DOHH2 (cell line): ENCODE measurements at regions not wholly inside any gene's neighbourhood (a gene's known extent, or its start where the extent isn't known, plus 50 kb on each side); places are given as distances from the start of the nearest gene placed in this dataset.

ENCODE experiments used
- H3F3A ChIP-seq: fragments of 200-600 bp; sonication (generic), shearing (Covaris generic); 2 replicates; pipeline ENCODE4 v1.6.0; 2016; ENCODE audit warnings: antibody characterized with exemption, mild to moderate bottlenecking; ENCODE audit not compliant: control insufficient read depth, insufficient read depth
- H3K27ac ChIP-seq: fragments of 200-600 bp; sonication (generic); 2 replicates; pipeline ENCODE4 v1.5.1; 2014; ENCODE audit warnings: low read depth, mild to moderate bottlenecking, low read length, moderate library complexity
- H3K27me3 ChIP-seq: fragments of 200-600 bp; sonication (generic); 2 replicates; pipeline ENCODE4 v1.6.1; 2014; ENCODE audit warnings: mild to moderate bottlenecking, low read length, mixed read lengths; ENCODE audit not compliant: control insufficient read depth
- H3K36me3 ChIP-seq: fragments of 200-600 bp; sonication (generic); 2 replicates; pipeline ENCODE4 v1.6.1; 2014; ENCODE audit warnings: mild to moderate bottlenecking, low read length, moderate library complexity, mixed read lengths; ENCODE audit not compliant: control insufficient read depth
- H3K4me1 ChIP-seq: fragments of 200-600 bp; sonication (generic); 2 replicates; pipeline ENCODE4 v1.6.1; 2014; ENCODE audit warnings: mild to moderate bottlenecking, low read length, mixed read lengths; ENCODE audit not compliant: control insufficient read depth
- H3K4me2 ChIP-seq: fragments of 200-600 bp; sonication (generic); 2 replicates; pipeline ENCODE4 v1.6.0; 2014; ENCODE audit warnings: mild to moderate bottlenecking, low read length, moderate library complexity
- H3K4me3 ChIP-seq: fragments of 200-600 bp; sonication (generic); 2 replicates; pipeline ENCODE4 v1.5.1; 2014; ENCODE audit warnings: mild to moderate bottlenecking, low read length, mixed read lengths
- H3K79me2 ChIP-seq: fragments of 200-600 bp; sonication (generic); 2 replicates; pipeline ENCODE4 v1.6.1; 2014; ENCODE audit warnings: mild to moderate bottlenecking, low read length, mixed read lengths; ENCODE audit not compliant: control insufficient read depth
- H3K9me2 ChIP-seq: fragments of 200-600 bp; sonication (generic); replicated peaks from 2 replicates; pipeline ENCODE4 v1.6.1; 2014; ENCODE audit warnings: mild to moderate bottlenecking, low read length, mixed read lengths; ENCODE audit not compliant: control insufficient read depth
- H3K9me3 ChIP-seq: fragments of 200-600 bp; sonication (generic); 2 replicates; pipeline ENCODE4 v1.6.1; 2014; ENCODE audit warnings: antibody characterized with exemption, low read length, mixed read lengths; ENCODE audit not compliant: control insufficient read depth, insufficient read depth
- H4K20me1 ChIP-seq: fragments of 200-600 bp; sonication (generic); 2 replicates; pipeline ENCODE4 v1.6.0; 2014; ENCODE audit warnings: low read depth, mild to moderate bottlenecking, antibody characterized with exemption, low read length, moderate library complexity; ENCODE audit not compliant: control insufficient read depth, insufficient read depth
- CTCF ChIP-seq: fragments of 200-600 bp; sonication (generic); IDR thresholded peaks from one replicate; pipeline ENCODE4 v1.5.1; 2014; ENCODE audit warnings: antibody characterized with exemption, mild to moderate bottlenecking, low read depth, low read length; ENCODE audit not compliant: poor library complexity, severe bottlenecking
- EZH2phosphoT487 ChIP-seq: fragments of 200-600 bp; sonication (generic); IDR thresholded peaks from 2 replicates; pipeline ENCODE4 v1.6.1; 2017; ENCODE audit warnings: borderline replicate concordance, mild to moderate bottlenecking, antibody characterized with exemption, low read length, moderate library complexity, mixed read lengths

DNA sequence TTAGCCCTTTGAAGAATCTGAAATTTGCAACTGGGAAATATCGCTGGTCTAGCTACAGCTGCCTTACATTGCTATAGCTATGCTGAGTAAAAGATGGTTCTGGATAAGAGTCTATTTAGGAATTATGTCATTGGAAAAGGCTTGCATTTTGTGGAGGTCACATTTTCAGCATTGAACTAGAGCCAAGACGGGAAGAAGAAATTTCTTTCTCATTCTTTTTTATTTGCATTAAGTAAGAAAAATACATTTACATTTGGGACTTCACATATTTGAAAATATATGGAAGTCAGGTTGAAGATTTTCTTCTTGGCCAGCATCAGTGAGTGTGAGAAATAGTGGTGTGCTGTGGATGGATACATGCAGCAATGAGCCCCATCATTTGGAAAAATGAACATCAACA, 291.6 kb downstream of the PTBP2 start:
- H3K36me3 ChIP-seq, result no peaks in the 10 kb centered on the region
- no peak overlapping the region for H3K4me3 ChIP-seq
- no peaks in the 10 kb centered on the region for H3K9me3 ChIP-seq
- H3K27ac ChIP-seq, result no peak overlapping the region
- H3K4me1 ChIP-seq, result no peaks in the 10 kb centered on the region
- no peaks in the 10 kb centered on the region for H3F3A ChIP-seq
- H4K20me1 ChIP-seq, result no peaks in the 10 kb centered on the region
- no peaks in the 10 kb centered on the region for H3K79me2 ChIP-seq
- H3K4me2 ChIP-seq, result no peak overlapping the region
- no peaks in the 10 kb centered on the region for H3K9me2 ChIP-seq
- no peaks in the 10 kb centered on the region for H3K27me3 ChIP-seq
- TF ChIP-seq EZH2phosphoT487 (no peak), CTCF (no peak)

GRCh38 chr1:97013941-97014340, 292.4 kb downstream of the PTBP2 start:
- no peaks in the 10 kb centered on the region for H3K36me3 ChIP-seq
- TF ChIP-seq CTCF, result no peak
- TF ChIP-seq EZH2phosphoT487, result no peak
- H3K9me3 ChIP-seq, result no peaks in the 10 kb centered on the region
- no peaks in the 10 kb centered on the region for H3K9me2 ChIP-seq
- no peaks in the 10 kb centered on the region for H3F3A ChIP-seq
- no peaks in the 10 kb centered on the region for H3K4me1 ChIP-seq
- H3K4me3 ChIP-seq, result no peak overlapping the region
- no peaks in the 10 kb centered on the region for H3K27me3 ChIP-seq
- H3K79me2 ChIP-seq, result no peaks in the 10 kb centered on the region
- H3K27ac ChIP-seq, result no peak overlapping the region
- H3K4me2 ChIP-seq, result no peak overlapping the region
- no peaks in the 10 kb centered on the region for H4K20me1 ChIP-seq

GRCh38 chr1:97014426-97014825, 292.8 kb downstream of the PTBP2 start:
- H4K20me1 ChIP-seq, result no peaks in the 10 kb centered on the region
- TF ChIP-seq CTCF, result no peak
- no peak for TF ChIP-seq EZH2phosphoT487
- H3K4me2 ChIP-seq, result no peak overlapping the region
- H3K79me2 ChIP-seq, result no peaks in the 10 kb centered on the region
- H3K9me3 ChIP-seq, result no peaks in the 10 kb centered on the region
- H3K9me2 ChIP-seq, result no peaks in the 10 kb centered on the region
- H3K4me1 ChIP-seq, result no peaks in the 10 kb centered on the region
- H3K27ac ChIP-seq, result no peak overlapping the region
- H3K27me3 ChIP-seq, result no peaks in the 10 kb centered on the region
- no peaks in the 10 kb centered on the region for H3K36me3 ChIP-seq
- no peak overlapping the region for H3K4me3 ChIP-seq
- H3F3A ChIP-seq, result no peaks in the 10 kb centered on the region

DNA sequence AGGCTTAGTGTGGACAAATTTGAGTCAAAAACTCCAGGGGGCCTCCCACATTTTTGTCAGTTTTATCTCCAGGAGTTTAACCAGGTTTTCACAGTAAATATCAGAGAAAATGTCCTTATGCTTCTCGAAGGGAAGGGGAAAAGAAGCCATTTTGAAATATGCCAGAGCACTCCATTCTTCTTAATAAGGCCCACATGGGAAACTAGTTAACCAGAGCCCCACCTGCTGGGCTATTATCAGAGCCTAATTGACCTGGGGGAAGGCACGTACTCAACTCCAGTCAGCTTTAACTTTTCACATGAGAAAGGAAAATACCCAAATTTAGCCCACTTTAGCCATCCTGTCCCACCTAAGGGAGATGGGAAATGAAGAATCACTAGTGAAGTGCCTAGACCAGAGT, 296.3 kb downstream of the PTBP2 start:
- no peaks in the 10 kb centered on the region for H3K79me2 ChIP-seq
- H4K20me1 ChIP-seq, result no peaks in the 10 kb centered on the region
- H3K4me1 ChIP-seq, result no peaks in the 10 kb centered on the region
- no peaks in the 10 kb centered on the region for H3K27me3 ChIP-seq
- TF ChIP-seq EZH2phosphoT487, result no peak
- TF ChIP-seq CTCF, result no peak
- no peaks in the 10 kb centered on the region for H3K9me3 ChIP-seq
- H3K4me2 ChIP-seq, result no peak overlapping the region
- no peak overlapping the region for H3K27ac ChIP-seq
- H3K9me2 ChIP-seq, result no peaks in the 10 kb centered on the region
- no peaks in the 10 kb centered on the region for H3F3A ChIP-seq
- no peak overlapping the region for H3K4me3 ChIP-seq
- no peaks in the 10 kb centered on the region for H3K36me3 ChIP-seq
